Trophoblast cell (in vitro differentiated cells and primary cell): ENCODE measurements at regions not wholly inside any gene's neighbourhood (a gene's known extent, or its start where the extent isn't known, plus 50 kb on each side); places are given as distances from the start of the nearest gene placed in this dataset.

ENCODE experiments used
- DNase-seq, 2 donors: peaks; one replicate each; pipeline ENCODE4 v3.0.0-alpha.2; 2016
- H2AFZ ChIP-seq: 2 replicates; pipeline ENCODE4 v1.6.1; 2013; ENCODE audit warnings: low read length, moderate library complexity, mild to moderate bottlenecking; ENCODE audit not compliant: insufficient read depth, poor library complexity
- H2AK5ac ChIP-seq: 2 replicates; pipeline ENCODE4 v1.6.1; 2013; ENCODE audit warnings: mild to moderate bottlenecking, low read length
- H2BK120ac ChIP-seq: 2 replicates; pipeline ENCODE4 v1.6.1; 2013; ENCODE audit warnings: low read length, mild to moderate bottlenecking, moderate library complexity; ENCODE audit not compliant: insufficient read depth, poor library complexity
- H2BK12ac ChIP-seq: 2 replicates; pipeline ENCODE4 v1.6.1; 2013; ENCODE audit warnings: mild to moderate bottlenecking, low read length, moderate library complexity
- H2BK5ac ChIP-seq: 2 replicates; pipeline ENCODE4 v1.6.1; 2013; ENCODE audit warnings: low read length, low read depth, moderate library complexity, mild to moderate bottlenecking; ENCODE audit not compliant: poor library complexity
- H3K14ac ChIP-seq: 2 replicates; pipeline ENCODE4 v1.6.1; 2013; ENCODE audit warnings: mild to moderate bottlenecking, low read length
- H3K18ac ChIP-seq: 2 replicates; pipeline ENCODE4 v1.6.1; 2013; ENCODE audit warnings: mild to moderate bottlenecking, low read length
- H3K23ac ChIP-seq: 2 replicates; pipeline ENCODE4 v1.6.1; 2013; ENCODE audit warnings: low read length
- H3K27ac ChIP-seq: 2 replicates; pipeline ENCODE4 v1.5.1; 2013; ENCODE audit warnings: low read depth, mild to moderate bottlenecking, inconsistent platforms, low read length, moderate library complexity
- H3K27me3 ChIP-seq: 2 replicates; pipeline ENCODE4 v1.6.1; 2013; ENCODE audit warnings: inconsistent platforms, mild to moderate bottlenecking, low read length, moderate library complexity; ENCODE audit not compliant: insufficient read depth
- H3K36me3 ChIP-seq, 2 experiments: 1 replicate in 1 of 2; 2 replicates in 1 of 2; pipeline ENCODE4 v1.6.1; 2013; ENCODE audit warnings: low read length in 2 of 2, mild to moderate bottlenecking in 2 of 2, moderate library complexity in 1 of 2; ENCODE audit not compliant: insufficient read depth in 2 of 2, control insufficient read depth in 1 of 2
- H3K4ac ChIP-seq: 2 replicates; pipeline ENCODE4 v1.6.1; 2013; ENCODE audit warnings: low read depth, mild to moderate bottlenecking, low read length, moderate library complexity
- H3K4me1 ChIP-seq, 2 experiments: 1 replicate in 1 of 2; 2 replicates in 1 of 2; pipeline ENCODE4 v1.6.1; 2013; ENCODE audit warnings: low read length in 2 of 2, mild to moderate bottlenecking in 2 of 2, moderate library complexity in 1 of 2; ENCODE audit not compliant: insufficient read depth in 2 of 2, control insufficient read depth in 1 of 2
- H3K4me2 ChIP-seq: 2 replicates; pipeline ENCODE4 v1.6.1; 2013; ENCODE audit warnings: inconsistent platforms, mild to moderate bottlenecking, low read length, moderate library complexity
- H3K4me3 ChIP-seq: 2 replicates; pipeline ENCODE4 v1.5.1; 2013; ENCODE audit warnings: mild to moderate bottlenecking, low read depth, low read length, inconsistent platforms
- H3K79me1 ChIP-seq: one replicate; pipeline ENCODE4 v1.6.1; 2013; ENCODE audit warnings: low read length
- H3K79me2 ChIP-seq: 2 replicates; pipeline ENCODE4 v1.6.1; 2013; ENCODE audit warnings: low read length, mild to moderate bottlenecking; ENCODE audit not compliant: control insufficient read depth, insufficient read depth, poor library complexity
- H3K9ac ChIP-seq: 2 replicates; pipeline ENCODE4 v1.6.1; 2013; ENCODE audit warnings: mild to moderate bottlenecking, low read length
- H3K9me3 ChIP-seq: 2 replicates; pipeline ENCODE4 v1.6.1; 2013; ENCODE audit warnings: low read depth, mild to moderate bottlenecking, control low read depth, inconsistent platforms, low read length; ENCODE audit not compliant: insufficient read depth
- H4K12ac ChIP-seq: 2 replicates; pipeline ENCODE4 v1.6.1; 2013; ENCODE audit warnings: low read depth, mild to moderate bottlenecking, low read length, moderate library complexity
- H4K8ac ChIP-seq: 2 replicates; pipeline ENCODE4 v1.6.1; 2013; ENCODE audit warnings: low read depth, mild to moderate bottlenecking, low read length, moderate library complexity
- H4K91ac ChIP-seq: one replicate; pipeline ENCODE4 v1.6.1; 2013; ENCODE audit warnings: low read depth, mild to moderate bottlenecking, low read length, moderate library complexity
- WGBS: extraction: QIAGEN DNeasy Blood & Tissue Kit; methylation state at CpG from one replicate; pipeline ENCODE4 v1.1.7; 2013; ENCODE audit warnings: missing lambda C conversion rate; ENCODE audit not compliant: insufficient read length, insufficient coverage; ENCODE audit errors: extremely low coverage; 5-methylcytosine and 5-hydroxymethylcytosine counted together

DNA sequence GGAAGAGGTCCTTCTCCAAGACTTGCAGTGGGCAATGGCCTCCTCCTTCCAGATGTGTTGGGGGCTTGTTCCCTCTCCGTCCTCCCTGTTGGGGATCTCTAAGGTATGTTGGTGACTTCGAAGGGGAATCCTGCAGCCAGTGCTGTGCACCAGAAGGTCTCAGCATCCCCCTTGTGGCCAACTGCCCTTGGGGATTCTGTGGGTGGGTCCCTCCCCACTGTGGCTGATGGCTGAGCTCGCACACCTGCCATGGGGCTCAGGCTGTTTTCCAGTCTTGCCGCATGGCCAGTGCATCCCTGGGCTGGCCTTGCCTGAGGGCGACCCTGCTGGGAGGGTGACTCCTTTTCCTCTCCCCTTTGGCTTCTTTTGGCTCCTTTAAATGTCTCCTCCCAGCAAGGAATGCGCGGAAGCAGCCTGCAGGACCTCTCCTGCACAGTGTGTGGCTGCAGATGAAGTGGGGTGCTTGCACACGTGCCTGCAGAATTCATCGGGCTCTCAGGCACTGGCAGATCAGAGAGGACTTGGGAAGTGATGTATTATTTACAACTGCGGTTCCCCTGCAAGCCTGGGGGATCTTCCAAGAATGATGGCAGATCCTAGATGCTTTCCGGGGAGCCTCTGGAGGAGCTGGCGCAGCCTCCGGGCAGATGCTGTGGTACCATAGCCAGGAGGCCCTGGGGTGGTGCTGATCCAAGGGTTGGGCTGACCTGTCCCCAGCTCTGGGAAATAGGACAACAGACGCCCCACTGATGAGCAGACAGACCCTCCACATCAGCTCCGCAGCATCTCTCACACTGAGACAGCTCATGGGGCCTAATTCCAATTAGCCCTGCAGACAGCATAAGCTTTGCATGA is 410.0 kb downstream of the TCERG1L start:
- Histone ChIP-seq H3K9me3 (peaks cover 3% of the 10 kb centered on the region), H2AFZ (no peak overlapping the region), H4K91ac (no peak overlapping the region), H3K27ac (no peak overlapping the region), H2AK5ac (no peak overlapping the region), H4K8ac (no peak overlapping the region), H2BK12ac (no peak overlapping the region), H3K36me3 (no peaks in the 10 kb centered on the region), H3K14ac (no peak overlapping the region), H3K4me1 (peaks cover 6 to 8% of the 10 kb centered on the region in 2 experiments), H2BK5ac (no peak overlapping the region), H3K4ac (no peak overlapping the region), H3K9ac (no peak overlapping the region), H3K23ac (no peak overlapping the region), H3K79me2 (no peaks in the 10 kb centered on the region), H4K12ac (no peak overlapping the region), H3K4me3 (no peak overlapping the region), H3K4me2 (no peak overlapping the region), H3K27me3 (no peaks in the 10 kb centered on the region), H2BK120ac (no peak overlapping the region), H3K18ac (no peak overlapping the region), H3K79me1 (no peaks in the 10 kb centered on the region)
- WGBS = no CpG with 5 or more reads among the region's 15 CpGs
- no peak for DNase-seq

DNA sequence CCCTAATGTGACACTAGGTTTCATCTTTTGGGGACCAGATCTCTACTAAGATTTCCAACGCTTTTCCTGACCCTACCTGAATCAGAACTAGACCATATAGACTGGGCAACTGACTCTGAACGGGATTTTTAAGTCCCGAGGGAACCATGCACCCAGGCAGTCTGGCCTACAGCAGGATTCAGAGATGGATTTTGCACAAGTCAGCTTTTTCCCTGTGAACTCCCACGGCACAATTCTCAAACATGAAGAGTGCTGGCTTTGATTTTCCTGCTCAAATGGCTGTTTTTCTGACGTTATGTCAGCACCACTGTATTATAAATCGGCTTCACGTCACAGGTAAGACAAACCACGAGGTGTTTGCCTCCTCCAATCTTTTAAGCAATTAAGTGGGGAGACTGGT is 409.1 kb downstream of the TCERG1L start:
- Histone ChIP-seq H2BK12ac (no peak overlapping the region), H3K23ac (no peak overlapping the region), H3K79me1 (no peaks in the 10 kb centered on the region), H3K9me3 (peaks cover 3% of the 10 kb centered on the region), H2BK120ac (no peak overlapping the region), H4K91ac (no peak overlapping the region), H2AK5ac (no peak overlapping the region), H4K8ac (no peak overlapping the region), H2BK5ac (no peak overlapping the region), H3K9ac (no peak overlapping the region), H3K4me3 (no peak overlapping the region), H3K14ac (no peak overlapping the region), H4K12ac (no peak overlapping the region), H3K4me2 (no peak overlapping the region), H2AFZ (no peak overlapping the region), H3K27me3 (no peaks in the 10 kb centered on the region), H3K4ac (no peak overlapping the region), H3K4me1 (peaks cover 6 to 8% of the 10 kb centered on the region in 2 experiments), H3K36me3 (no peaks in the 10 kb centered on the region), H3K79me2 (no peaks in the 10 kb centered on the region), H3K27ac (no peak overlapping the region), H3K18ac (no peak overlapping the region)
- no CpG with 5 or more reads among the region's 8 CpGs for WGBS
- no peak for DNase-seq

DNA sequence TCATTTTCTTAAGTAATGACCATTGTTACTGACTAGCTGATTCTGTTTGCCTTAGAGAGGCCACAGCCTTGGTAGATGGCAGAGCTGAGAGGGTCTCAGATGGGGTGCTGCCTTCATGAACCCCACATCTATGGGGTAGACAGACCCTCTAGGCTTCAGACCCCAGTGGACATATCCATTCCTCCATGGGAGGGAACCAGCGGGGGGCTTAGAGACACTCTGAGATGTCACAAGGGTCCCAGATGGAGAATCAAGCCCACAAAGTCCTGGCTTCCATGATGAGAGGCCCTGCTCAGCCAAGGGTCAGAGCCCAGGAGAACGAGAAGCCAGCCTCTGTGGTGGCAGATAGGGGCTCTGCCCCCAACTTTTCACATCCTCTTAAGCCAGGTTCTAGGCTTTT is 408.6 kb downstream of the TCERG1L start:
- no peak overlapping the region for H3K27ac ChIP-seq
- H3K18ac ChIP-seq = no peak overlapping the region
- no peak overlapping the region for H4K12ac ChIP-seq
- no peak overlapping the region for H3K4ac ChIP-seq
- no peak overlapping the region for H3K23ac ChIP-seq
- DNase-seq = no peak
- no peak overlapping the region for H2BK5ac ChIP-seq
- peaks cover 3% of the 10 kb centered on the region for H3K9me3 ChIP-seq
- no peaks in the 10 kb centered on the region for H3K79me2 ChIP-seq
- no peak overlapping the region for H4K91ac ChIP-seq
- no peaks in the 10 kb centered on the region for H3K79me1 ChIP-seq
- no peak overlapping the region for H4K8ac ChIP-seq
- H2AK5ac ChIP-seq = no peak overlapping the region
- H3K9ac ChIP-seq = no peak overlapping the region
- H3K27me3 ChIP-seq = no peaks in the 10 kb centered on the region
- no CpG with 5 or more reads among the region's 2 CpGs for WGBS
- H3K14ac ChIP-seq = no peak overlapping the region
- no peak overlapping the region for H3K4me3 ChIP-seq
- H2BK120ac ChIP-seq = no peak overlapping the region
- no peak overlapping the region for H2AFZ ChIP-seq
- no peak overlapping the region for H3K4me2 ChIP-seq
- no peaks in the 10 kb centered on the region for H3K36me3 ChIP-seq
- peaks cover 6 to 8% of the 10 kb centered on the region in 2 experiments for H3K4me1 ChIP-seq
- H2BK12ac ChIP-seq = no peak overlapping the region

DNA sequence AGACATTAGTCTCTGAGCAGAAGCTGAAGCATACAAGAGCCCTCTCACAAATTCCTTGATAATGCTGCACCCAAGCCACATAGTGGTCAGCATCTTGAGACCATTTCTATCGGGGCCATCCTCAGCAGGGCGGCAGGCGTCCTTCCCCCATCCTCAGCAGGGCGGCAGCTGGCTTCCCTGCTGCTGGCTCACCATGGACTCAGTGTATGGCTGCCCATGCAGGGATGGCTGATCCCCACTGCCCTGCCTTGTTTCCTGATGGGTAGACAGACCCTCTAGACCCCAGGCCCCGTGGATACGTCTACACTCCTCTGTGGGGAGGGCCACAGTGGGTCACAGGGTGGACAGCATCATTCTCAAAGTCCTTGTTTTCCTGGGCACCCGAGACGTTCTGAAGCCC is 406.8 kb downstream of the TCERG1L start:
- no peaks in the 10 kb centered on the region for H3K79me2 ChIP-seq
- H3K27ac ChIP-seq = no peak overlapping the region
- no peak overlapping the region for H4K91ac ChIP-seq
- H2AFZ ChIP-seq = no peak overlapping the region
- H4K12ac ChIP-seq = no peak overlapping the region
- no peak overlapping the region for H3K4ac ChIP-seq
- no peak overlapping the region for H3K9ac ChIP-seq
- no peak overlapping the region for H2BK12ac ChIP-seq
- no peak for DNase-seq
- H4K8ac ChIP-seq = no peak overlapping the region
- no peak overlapping the region for H3K14ac ChIP-seq
- H3K4me3 ChIP-seq = no peak overlapping the region
- no peak overlapping the region for H2AK5ac ChIP-seq
- no peak overlapping the region for H3K23ac ChIP-seq
- H3K36me3 ChIP-seq = no peaks in the 10 kb centered on the region
- no peak overlapping the region for H2BK5ac ChIP-seq
- H3K4me2 ChIP-seq = no peak overlapping the region
- H2BK120ac ChIP-seq = no peak overlapping the region
- no peak overlapping the region for H3K18ac ChIP-seq
- WGBS = no CpG with 5 or more reads among the region's 8 CpGs
- no peaks in the 10 kb centered on the region for H3K79me1 ChIP-seq
- H3K4me1 ChIP-seq = peaks cover 6 to 8% of the 10 kb centered on the region in 2 experiments
- peaks cover 3% of the 10 kb centered on the region for H3K9me3 ChIP-seq
- H3K27me3 ChIP-seq = no peaks in the 10 kb centered on the region
